Loucy (cell line): ENCODE measurements at regions not wholly inside any gene's neighbourhood (a gene's known extent, or its start where the extent isn't known, plus 50 kb on each side); places are given as distances from the start of the nearest gene placed in this dataset.

Experiments used
- H2AFZ ChIP-seq: fragments of 200-600 bp; sonication (generic); 2 replicates; pipeline ENCODE4 v1.6.0; 2016; ENCODE audit warnings: antibody characterized with exemption, mild to moderate bottlenecking, low read length, moderate library complexity
- H3F3A ChIP-seq: fragments of 200-600 bp; 2 replicates; pipeline ENCODE4 v1.6.0; 2016; ENCODE audit warnings: antibody characterized with exemption, low read depth, mild to moderate bottlenecking
- H3K27me3 ChIP-seq: fragments of 200-600 bp; sonication (generic); 2 replicates; pipeline ENCODE4 v1.6.1; 2014; ENCODE audit warnings: low read length, mild to moderate bottlenecking; ENCODE audit not compliant: insufficient read depth, poor library complexity, severe bottlenecking
- H3K36me3 ChIP-seq: fragments of 200-600 bp; sonication (generic); 2 replicates; pipeline ENCODE4 v1.6.1; 2016; ENCODE audit warnings: low read length; ENCODE audit not compliant: insufficient read depth
- H3K4me1 ChIP-seq: fragments of 200-600 bp; sonication (generic); 2 replicates; pipeline ENCODE4 v1.5.1; 2014; ENCODE audit warnings: low read length, mild to moderate bottlenecking; ENCODE audit not compliant: insufficient read depth, poor library complexity, severe bottlenecking
- H3K4me2 ChIP-seq: fragments of 200-600 bp; sonication (generic); 2 replicates; pipeline ENCODE4 v1.6.0; 2014; ENCODE audit warnings: antibody characterized with exemption, low read length, low read depth, mild to moderate bottlenecking; ENCODE audit not compliant: poor library complexity, severe bottlenecking
- H3K4me3 ChIP-seq: fragments of 200-600 bp; sonication (generic); 2 replicates; pipeline ENCODE4 v1.5.1; 2014; ENCODE audit warnings: low read length, mild to moderate bottlenecking, mixed read lengths; ENCODE audit not compliant: poor library complexity, severe bottlenecking
- H3K79me2 ChIP-seq: fragments of 200-600 bp; sonication (generic); 2 replicates; pipeline ENCODE4 v1.6.1; 2014; ENCODE audit warnings: low read length; ENCODE audit not compliant: insufficient read depth
- H3K9ac ChIP-seq: fragments of 200-600 bp; sonication (generic); 2 replicates; pipeline ENCODE4 v1.6.0; 2014; ENCODE audit warnings: mild to moderate bottlenecking, low read depth, low read length, moderate library complexity; ENCODE audit not compliant: poor library complexity, severe bottlenecking
- H3K9me2 ChIP-seq: fragments of 200-600 bp; sonication (generic); replicated peaks from 2 replicates; pipeline ENCODE4 v1.6.1; 2016; ENCODE audit warnings: low read depth, low read length, mixed read lengths
- H3K9me3 ChIP-seq: fragments of 200-600 bp; sonication (generic); 2 replicates; pipeline ENCODE4 v1.6.1; 2014; ENCODE audit warnings: mild to moderate bottlenecking, antibody characterized with exemption, low read length, low read depth; ENCODE audit not compliant: insufficient read depth
- H4K20me1 ChIP-seq: fragments of 200-600 bp; sonication (generic); 2 replicates; pipeline ENCODE4 v1.6.0; 2014; ENCODE audit warnings: antibody characterized with exemption, low read length, mild to moderate bottlenecking; ENCODE audit not compliant: insufficient read depth, poor library complexity, severe bottlenecking
- EZH2phosphoT487 ChIP-seq: fragments of 200-600 bp; IDR thresholded peaks from 2 replicates; pipeline ENCODE4 v1.6.1; 2018; ENCODE audit warnings: antibody characterized with exemption, mild to moderate bottlenecking, moderate library complexity, borderline replicate concordance
- TF ChIP-seq, protein P1 (sequence below): fragments of 200-600 bp; sonication (generic); conservative IDR thresholded peaks from 2 replicates; pipeline ENCODE4 v1.5.1; 2014; ENCODE audit warnings: mild to moderate bottlenecking, antibody characterized with exemption, low read length

DNA sequence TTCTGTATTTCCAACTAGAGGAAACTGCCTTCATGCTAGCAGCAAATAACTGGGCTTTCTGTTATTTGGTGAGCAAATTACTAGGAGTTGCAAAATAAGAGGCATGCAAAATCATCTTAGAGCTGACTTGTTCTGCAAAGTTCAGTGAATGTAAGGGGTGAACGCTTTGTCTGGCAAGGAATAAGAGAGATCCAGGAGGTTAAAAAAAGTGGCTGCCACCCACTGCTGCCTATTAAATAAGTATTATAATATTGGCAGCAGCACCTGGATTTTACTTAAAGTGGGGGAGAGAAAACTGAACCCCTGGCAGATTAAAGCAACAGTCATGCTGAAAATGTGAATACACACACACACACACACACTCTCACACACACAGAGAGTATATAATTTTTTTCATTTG is 557.0 kb downstream of the FLRT2 start:
- Histone ChIP-seq H3K79me2 (no peaks in the 10 kb centered on the region), H3K4me3 (peak overlapping the region; percentile 13), H2AFZ (peak overlapping the region; percentile 64), H3F3A (no peaks in the 10 kb centered on the region), H3K36me3 (no peaks in the 10 kb centered on the region; the same call in 1 of the 2 replicates), H4K20me1 (no peaks in the 10 kb centered on the region), H3K27me3 (no peaks in the 10 kb centered on the region), H3K9me3 (peaks cover 10% of the 10 kb centered on the region), H3K4me1 (peaks cover 27% of the 10 kb centered on the region), H3K9me2 (no peaks in the 10 kb centered on the region), H3K4me2 (peak overlapping the region; percentile 44), H3K9ac (peak overlapping the region; percentile 61)
- TF ChIP-seq EZH2phosphoT487 = no peak
- TF ChIP-seq, protein P1, sequence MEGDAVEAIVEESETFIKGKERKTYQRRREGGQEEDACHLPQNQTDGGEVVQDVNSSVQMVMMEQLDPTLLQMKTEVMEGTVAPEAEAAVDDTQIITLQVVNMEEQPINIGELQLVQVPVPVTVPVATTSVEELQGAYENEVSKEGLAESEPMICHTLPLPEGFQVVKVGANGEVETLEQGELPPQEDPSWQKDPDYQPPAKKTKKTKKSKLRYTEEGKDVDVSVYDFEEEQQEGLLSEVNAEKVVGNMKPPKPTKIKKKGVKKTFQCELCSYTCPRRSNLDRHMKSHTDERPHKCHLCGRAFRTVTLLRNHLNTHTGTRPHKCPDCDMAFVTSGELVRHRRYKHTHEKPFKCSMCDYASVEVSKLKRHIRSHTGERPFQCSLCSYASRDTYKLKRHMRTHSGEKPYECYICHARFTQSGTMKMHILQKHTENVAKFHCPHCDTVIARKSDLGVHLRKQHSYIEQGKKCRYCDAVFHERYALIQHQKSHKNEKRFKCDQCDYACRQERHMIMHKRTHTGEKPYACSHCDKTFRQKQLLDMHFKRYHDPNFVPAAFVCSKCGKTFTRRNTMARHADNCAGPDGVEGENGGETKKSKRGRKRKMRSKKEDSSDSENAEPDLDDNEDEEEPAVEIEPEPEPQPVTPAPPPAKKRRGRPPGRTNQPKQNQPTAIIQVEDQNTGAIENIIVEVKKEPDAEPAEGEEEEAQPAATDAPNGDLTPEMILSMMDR = no peak

DNA sequence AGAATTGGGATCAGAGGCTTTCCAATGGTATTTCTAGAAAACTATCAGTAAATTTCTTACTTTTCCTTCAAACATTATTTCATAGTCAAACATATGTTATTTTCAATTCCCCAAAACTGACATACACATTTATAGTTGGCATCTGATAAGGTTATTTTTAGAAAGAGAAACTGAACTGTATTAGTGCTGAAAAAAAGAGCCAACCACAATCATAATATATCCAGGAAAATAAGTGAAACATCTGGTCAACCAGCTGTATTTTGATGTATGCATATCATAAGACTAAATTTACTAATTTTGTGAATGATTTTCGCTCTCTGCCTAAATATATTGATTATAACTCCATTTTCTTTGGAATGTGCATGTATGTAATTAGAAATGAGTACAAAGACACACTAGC is 554.2 kb downstream of the FLRT2 start:
- Histone ChIP-seq H4K20me1 (no peaks in the 10 kb centered on the region), H3K27me3 (no peaks in the 10 kb centered on the region), H3K36me3 (no peaks in the 10 kb centered on the region; the same call in 1 of the 2 replicates), H3K9me2 (no peaks in the 10 kb centered on the region), H3K9ac (peak overlapping the region; percentile 9), H3K79me2 (no peaks in the 10 kb centered on the region), H2AFZ (peak overlapping the region; percentile 16; the same call in 1 of the 2 replicates), H3K4me3 (peak overlapping the region; percentile 26), H3K4me2 (peak overlapping the region; percentile 59), H3F3A (no peaks in the 10 kb centered on the region), H3K4me1 (peaks cover 42% of the 10 kb centered on the region), H3K9me3 (peaks cover 15% of the 10 kb centered on the region)
- no peak for TF ChIP-seq EZH2phosphoT487
- TF ChIP-seq, protein P1 = no peak

DNA sequence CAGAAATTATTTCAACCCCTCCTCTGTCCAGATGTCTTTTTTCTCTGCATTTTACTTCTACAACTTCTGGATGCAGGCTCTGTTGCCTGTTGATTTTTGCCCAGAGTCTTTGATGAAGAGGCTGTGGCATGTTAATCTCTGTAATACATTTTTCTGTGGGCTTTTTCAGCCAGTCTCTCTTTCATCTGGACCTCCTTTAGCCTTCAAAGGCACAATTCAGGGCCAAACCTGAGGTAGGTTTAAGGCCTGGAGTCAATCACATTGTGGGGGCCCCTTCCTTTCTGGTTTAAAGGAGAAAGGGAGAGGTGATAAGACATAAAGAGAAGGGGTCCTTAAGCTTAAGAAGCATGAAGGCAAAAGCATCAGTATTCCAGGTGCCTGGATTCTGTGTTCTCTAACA is 553.7 kb downstream of the FLRT2 start:
- TF ChIP-seq EZH2phosphoT487 = no peak
- TF ChIP-seq, protein P1 = no peak
- Histone ChIP-seq H4K20me1 (no peaks in the 10 kb centered on the region), H3K4me3 (peak overlapping the region; percentile 26), H3K9me3 (peaks cover 15% of the 10 kb centered on the region), H3F3A (no peaks in the 10 kb centered on the region), H3K9me2 (no peaks in the 10 kb centered on the region), H3K27me3 (no peaks in the 10 kb centered on the region), H3K36me3 (no peaks in the 10 kb centered on the region; the same call in 1 of the 2 replicates), H3K4me1 (peaks cover 42% of the 10 kb centered on the region), H3K79me2 (no peaks in the 10 kb centered on the region), H3K9ac (peak overlapping the region; percentile 9), H3K4me2 (peak overlapping the region; percentile 59), H2AFZ (peak overlapping the region; percentile 16; the same call in 1 of the 2 replicates)
